Fibroblast of lung (primary cell): ENCODE measurements at regions not wholly inside any gene's neighbourhood (a gene's known extent, or its start where the extent isn't known, plus 50 kb on each side); places are given as distances from the start of the nearest gene placed in this dataset.

ENCODE experiments used
- EZH2 ChIP-seq: IDR thresholded peaks from 2 replicates; pipeline ENCODE4 v1.5.1; 2012; ENCODE audit warnings: low read length, control low read depth, mild to moderate bottlenecking; ENCODE audit errors: missing control alignments
- TF ChIP-seq, protein P1 (sequence below), 2 donors: IDR thresholded peaks in 1 of 2; conservative IDR thresholded peaks in 1 of 2; 1 replicate in 1 of 2; 2 replicates in 1 of 2; pipeline ENCODE4 v1.5.1; 2011 to 2012; ENCODE audit warnings: low read length in 2 of 2, control low read depth in 1 of 2, inconsistent platforms in 1 of 2, low read depth in 1 of 2, mild to moderate bottlenecking in 1 of 2

DNA sequence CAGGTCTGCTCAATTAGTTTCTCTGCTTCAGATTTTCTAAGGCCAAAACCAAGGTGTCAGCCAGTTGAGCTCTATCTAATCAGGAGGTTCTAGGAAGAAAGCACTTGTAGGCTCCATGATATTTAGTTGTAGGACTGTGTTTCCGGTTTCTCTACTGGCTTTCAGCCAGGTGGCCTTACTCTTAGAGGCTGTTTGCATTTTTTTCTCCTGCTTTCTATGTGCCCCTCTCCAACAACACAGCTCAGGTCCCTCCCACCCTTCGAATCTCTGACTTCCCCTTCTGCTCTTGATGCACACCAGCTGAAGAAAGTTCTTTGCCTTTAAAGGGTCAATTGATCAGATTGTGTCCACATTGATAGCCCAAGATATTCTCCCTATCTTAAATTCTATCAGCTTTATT is 245.2 kb downstream of the RAB28 start:
- TF ChIP-seq, protein P1, sequence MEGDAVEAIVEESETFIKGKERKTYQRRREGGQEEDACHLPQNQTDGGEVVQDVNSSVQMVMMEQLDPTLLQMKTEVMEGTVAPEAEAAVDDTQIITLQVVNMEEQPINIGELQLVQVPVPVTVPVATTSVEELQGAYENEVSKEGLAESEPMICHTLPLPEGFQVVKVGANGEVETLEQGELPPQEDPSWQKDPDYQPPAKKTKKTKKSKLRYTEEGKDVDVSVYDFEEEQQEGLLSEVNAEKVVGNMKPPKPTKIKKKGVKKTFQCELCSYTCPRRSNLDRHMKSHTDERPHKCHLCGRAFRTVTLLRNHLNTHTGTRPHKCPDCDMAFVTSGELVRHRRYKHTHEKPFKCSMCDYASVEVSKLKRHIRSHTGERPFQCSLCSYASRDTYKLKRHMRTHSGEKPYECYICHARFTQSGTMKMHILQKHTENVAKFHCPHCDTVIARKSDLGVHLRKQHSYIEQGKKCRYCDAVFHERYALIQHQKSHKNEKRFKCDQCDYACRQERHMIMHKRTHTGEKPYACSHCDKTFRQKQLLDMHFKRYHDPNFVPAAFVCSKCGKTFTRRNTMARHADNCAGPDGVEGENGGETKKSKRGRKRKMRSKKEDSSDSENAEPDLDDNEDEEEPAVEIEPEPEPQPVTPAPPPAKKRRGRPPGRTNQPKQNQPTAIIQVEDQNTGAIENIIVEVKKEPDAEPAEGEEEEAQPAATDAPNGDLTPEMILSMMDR (conservative IDR thresholded peaks at IDR 0.05 in 1 of 2, IDR thresholded peaks at IDR 0.05 in 1 of 2; ENCODE audit: low read depth in 1 of 2, low read length in 2 of 2), result no peak
- no peak for TF ChIP-seq EZH2
